ENCODE measurements at regions not wholly inside any gene's neighbourhood (a gene's known extent, or its start where the extent isn't known, plus 50 kb on each side); places are given as distances from the start of the nearest gene placed in this dataset.

- no peaks in the 10 kb centered on the region for H3K36me3 ChIP-seq (ENCODE audit: control insufficient read depth in 4 of 4, insufficient read depth in 4 of 4, low read length in 3 of 4)
- peak; percentile 44 to 92 (median 83) for DNase-seq
- H3K4me3 ChIP-seq (ENCODE audit: control insufficient read depth in 1 of 7, extremely low read depth in 1 of 7, insufficient read depth in 4 of 7, low read depth in 2 of 7, low read length in 6 of 7), result peak overlapping the region in 1 of 7 experiments; percentile 43
- H3K27me3 ChIP-seq (replicated peaks in 2 of 5; ENCODE audit: control insufficient read depth in 4 of 5, insufficient read depth in 5 of 5, low read length in 4 of 5), result no peaks in the 10 kb centered on the region
- CTCF ChIA-PET, result no interaction called here
- H3K4me1 ChIP-seq (ENCODE audit: control extremely low read depth in 1 of 4, control insufficient read depth in 4 of 4, insufficient read depth in 4 of 4, low read length in 3 of 4), result peaks cover 5 to 15% (median 11%) of the 10 kb centered on the region in 4 experiments
- H3K27ac ChIP-seq (ENCODE audit: insufficient read depth in 1 of 2, low read depth in 1 of 2, low read length in 2 of 2, poor library complexity in 1 of 2, severe bottlenecking in 2 of 2), result no peak overlapping the region
- no peaks in the 10 kb centered on the region for H3K9me3 ChIP-seq (ENCODE audit: control extremely low read depth in 1 of 5, control insufficient read depth in 4 of 5, insufficient read depth in 2 of 5, low read depth in 1 of 5, low read length in 4 of 5)
- 80% methylated on average over 1 of the region's 3 CpGs for WGBS (ENCODE audit: insufficient coverage)
- POLR2A ChIA-PET, result no interaction called here
These were observed 103.0 kb downstream of the SUCNR1 start for GRCh38 chr3:151976211-151977050.

GRCh38 chr3:151979906-151980305 is 106.5 kb downstream of the SUCNR1 start:
- Histone ChIP-seq H3K27ac (ENCODE audit: insufficient read depth in 1 of 2, low read depth in 1 of 2, low read length in 2 of 2, poor library complexity in 1 of 2, severe bottlenecking in 2 of 2) (no peak overlapping the region), H3K9me3 (ENCODE audit: control extremely low read depth in 1 of 5, control insufficient read depth in 4 of 5, insufficient read depth in 2 of 5, low read depth in 1 of 5, low read length in 4 of 5) (no peaks in the 10 kb centered on the region), H3K27me3 (replicated peaks in 2 of 5; ENCODE audit: control insufficient read depth in 4 of 5, insufficient read depth in 5 of 5, low read length in 4 of 5) (no peaks in the 10 kb centered on the region), H3K4me1 (ENCODE audit: control extremely low read depth in 1 of 4, control insufficient read depth in 4 of 4, insufficient read depth in 4 of 4, low read length in 3 of 4) (peaks cover 5 to 15% (median 11%) of the 10 kb centered on the region in 4 experiments), H3K4me3 (ENCODE audit: control insufficient read depth in 1 of 7, extremely low read depth in 1 of 7, insufficient read depth in 4 of 7, low read depth in 2 of 7, low read length in 6 of 7) (no peak overlapping the region), H3K36me3 (ENCODE audit: control insufficient read depth in 4 of 4, insufficient read depth in 4 of 4, low read length in 3 of 4) (no peaks in the 10 kb centered on the region)
- ChIA-PET CTCF (interaction anchor here (0.9 kb wide), 1 partner anchor 11 kb away, joined by 3 read pairs; no protein-coding TSS in a partner anchor), POLR2A (no interaction called here)
- WGBS (ENCODE audit: insufficient coverage), result 33% methylated on average over 1 of the region's 1 CpG
- peak in 2 of 3 donors; percentile 24 to 27 for DNase-seq

- Histone ChIP-seq H3K27me3 (replicated peaks in 2 of 5; ENCODE audit: control insufficient read depth in 4 of 5, insufficient read depth in 5 of 5, low read length in 4 of 5) (no peaks in the 10 kb centered on the region), H3K36me3 (ENCODE audit: control insufficient read depth in 4 of 4, insufficient read depth in 4 of 4, low read length in 3 of 4) (no peaks in the 10 kb centered on the region), H3K4me1 (ENCODE audit: control extremely low read depth in 1 of 4, control insufficient read depth in 4 of 4, insufficient read depth in 4 of 4, low read length in 3 of 4) (no peaks in the 10 kb centered on the region), H3K27ac (ENCODE audit: insufficient read depth in 1 of 2, low read depth in 1 of 2, low read length in 2 of 2, poor library complexity in 1 of 2, severe bottlenecking in 2 of 2) (no peak overlapping the region), H3K4me3 (ENCODE audit: control insufficient read depth in 1 of 7, extremely low read depth in 1 of 7, insufficient read depth in 4 of 7, low read depth in 2 of 7, low read length in 6 of 7) (no peak overlapping the region), H3K9me3 (ENCODE audit: control extremely low read depth in 1 of 5, control insufficient read depth in 4 of 5, insufficient read depth in 2 of 5, low read depth in 1 of 5, low read length in 4 of 5) (no peaks in the 10 kb centered on the region)
- ChIA-PET CTCF (no interaction called here), POLR2A (no interaction called here)
- no peak for DNase-seq
- 95% methylated on average over 6 of the region's 7 CpGs for WGBS (ENCODE audit: insufficient coverage)
These were observed 110.1 kb downstream of the SUCNR1 start for GRCh38 chr3:151983538-151983937.

- no peaks in the 10 kb centered on the region for H3K9me3 ChIP-seq (ENCODE audit: control extremely low read depth in 1 of 5, control insufficient read depth in 4 of 5, insufficient read depth in 2 of 5, low read depth in 1 of 5, low read length in 4 of 5)
- no peak for DNase-seq
- no peak overlapping the region for H3K27ac ChIP-seq (ENCODE audit: insufficient read depth in 1 of 2, low read depth in 1 of 2, low read length in 2 of 2, poor library complexity in 1 of 2, severe bottlenecking in 2 of 2)
- no peaks in the 10 kb centered on the region for H3K27me3 ChIP-seq (replicated peaks in 2 of 5; ENCODE audit: control insufficient read depth in 4 of 5, insufficient read depth in 5 of 5, low read length in 4 of 5)
- no peaks in the 10 kb centered on the region for H3K36me3 ChIP-seq (ENCODE audit: control insufficient read depth in 4 of 4, insufficient read depth in 4 of 4, low read length in 3 of 4)
- 100% methylated on average over 1 of the region's 2 CpGs for WGBS (ENCODE audit: insufficient coverage)
- CTCF ChIA-PET, result no interaction called here
- no peak overlapping the region for H3K4me3 ChIP-seq (ENCODE audit: control insufficient read depth in 1 of 7, extremely low read depth in 1 of 7, insufficient read depth in 4 of 7, low read depth in 2 of 7, low read length in 6 of 7)
- no peaks in the 10 kb centered on the region for H3K4me1 ChIP-seq (ENCODE audit: control extremely low read depth in 1 of 4, control insufficient read depth in 4 of 4, insufficient read depth in 4 of 4, low read length in 3 of 4)
- POLR2A ChIA-PET, result no interaction called here
These were observed 112.5 kb downstream of the SUCNR1 start for GRCh38 chr3:151985787-151986430.

GRCh38 chr3:151987893-151988292 is 114.5 kb downstream of the SUCNR1 start:
- H3K27ac ChIP-seq (ENCODE audit: insufficient read depth in 1 of 2, low read depth in 1 of 2, low read length in 2 of 2, poor library complexity in 1 of 2, severe bottlenecking in 2 of 2), result no peak overlapping the region
- POLR2A ChIA-PET, result no interaction called here
- CTCF ChIA-PET, result no interaction called here
- no peak overlapping the region for H3K4me3 ChIP-seq (ENCODE audit: control insufficient read depth in 1 of 7, extremely low read depth in 1 of 7, insufficient read depth in 4 of 7, low read depth in 2 of 7, low read length in 6 of 7)
- H3K27me3 ChIP-seq (replicated peaks in 2 of 5; ENCODE audit: control insufficient read depth in 4 of 5, insufficient read depth in 5 of 5, low read length in 4 of 5), result no peaks in the 10 kb centered on the region
- no peaks in the 10 kb centered on the region for H3K9me3 ChIP-seq (ENCODE audit: control extremely low read depth in 1 of 5, control insufficient read depth in 4 of 5, insufficient read depth in 2 of 5, low read depth in 1 of 5, low read length in 4 of 5)
- H3K4me1 ChIP-seq (ENCODE audit: control extremely low read depth in 1 of 4, control insufficient read depth in 4 of 4, insufficient read depth in 4 of 4, low read length in 3 of 4), result no peaks in the 10 kb centered on the region
- DNase-seq, result no peak
- 100% methylated on average over 1 of the region's 1 CpG for WGBS (ENCODE audit: insufficient coverage)
- no peaks in the 10 kb centered on the region for H3K36me3 ChIP-seq (ENCODE audit: control insufficient read depth in 4 of 4, insufficient read depth in 4 of 4, low read length in 3 of 4)

- Histone ChIP-seq H3K27me3 (replicated peaks in 2 of 5; ENCODE audit: control insufficient read depth in 4 of 5, insufficient read depth in 5 of 5, low read length in 4 of 5) (no peaks in the 10 kb centered on the region), H3K27ac (ENCODE audit: insufficient read depth in 1 of 2, low read depth in 1 of 2, low read length in 2 of 2, poor library complexity in 1 of 2, severe bottlenecking in 2 of 2) (no peak overlapping the region), H3K36me3 (ENCODE audit: control insufficient read depth in 4 of 4, insufficient read depth in 4 of 4, low read length in 3 of 4) (no peaks in the 10 kb centered on the region), H3K4me3 (ENCODE audit: control insufficient read depth in 1 of 7, extremely low read depth in 1 of 7, insufficient read depth in 4 of 7, low read depth in 2 of 7, low read length in 6 of 7) (no peak overlapping the region), H3K4me1 (ENCODE audit: control extremely low read depth in 1 of 4, control insufficient read depth in 4 of 4, insufficient read depth in 4 of 4, low read length in 3 of 4) (no peaks in the 10 kb centered on the region), H3K9me3 (ENCODE audit: control extremely low read depth in 1 of 5, control insufficient read depth in 4 of 5, insufficient read depth in 2 of 5, low read depth in 1 of 5, low read length in 4 of 5) (no peaks in the 10 kb centered on the region)
- ChIA-PET CTCF (no interaction called here), POLR2A (interaction anchor here (0.6 kb wide), 1 partner anchor 1752 kb away, joined by 3 read pairs; no protein-coding TSS in a partner anchor)
- no peak for DNase-seq
These were observed 116.2 kb downstream of the SUCNR1 start for GRCh38 chr3:151989621-151990020.

- H3K36me3 ChIP-seq (ENCODE audit: control insufficient read depth in 4 of 4, insufficient read depth in 4 of 4, low read length in 3 of 4), result no peaks in the 10 kb centered on the region
These were observed 117.4 kb downstream of the SUCNR1 start for GRCh38 chr3:151990696-151991376.

More at GRCh38 chr3:151990696-151991376, 117.4 kb downstream of the SUCNR1 start:
- Histone ChIP-seq H3K27me3 (replicated peaks in 2 of 5; ENCODE audit: control insufficient read depth in 4 of 5, insufficient read depth in 5 of 5, low read length in 4 of 5) (no peaks in the 10 kb centered on the region), H3K27ac (ENCODE audit: insufficient read depth in 1 of 2, low read depth in 1 of 2, low read length in 2 of 2, poor library complexity in 1 of 2, severe bottlenecking in 2 of 2) (no peak overlapping the region), H3K4me3 (ENCODE audit: control insufficient read depth in 1 of 7, extremely low read depth in 1 of 7, insufficient read depth in 4 of 7, low read depth in 2 of 7, low read length in 6 of 7) (no peak overlapping the region), H3K9me3 (ENCODE audit: control extremely low read depth in 1 of 5, control insufficient read depth in 4 of 5, insufficient read depth in 2 of 5, low read depth in 1 of 5, low read length in 4 of 5) (no peaks in the 10 kb centered on the region), H3K4me1 (ENCODE audit: control extremely low read depth in 1 of 4, control insufficient read depth in 4 of 4, insufficient read depth in 4 of 4, low read length in 3 of 4) (no peaks in the 10 kb centered on the region)
- no peak for DNase-seq
- ChIA-PET CTCF (interaction anchor here (1.4 kb wide), 1 partner anchor 11 kb away, joined by 3 read pairs; no protein-coding TSS in a partner anchor), POLR2A (no interaction called here)
- WGBS (ENCODE audit: insufficient coverage), result no CpG with 5 or more reads among the region's 2 CpGs
